ENCODE measurements at regions not wholly inside any gene's neighbourhood (a gene's known extent, or its start where the extent isn't known, plus 50 kb on each side); places are given as distances from the start of the nearest gene placed in this dataset.

DNA sequence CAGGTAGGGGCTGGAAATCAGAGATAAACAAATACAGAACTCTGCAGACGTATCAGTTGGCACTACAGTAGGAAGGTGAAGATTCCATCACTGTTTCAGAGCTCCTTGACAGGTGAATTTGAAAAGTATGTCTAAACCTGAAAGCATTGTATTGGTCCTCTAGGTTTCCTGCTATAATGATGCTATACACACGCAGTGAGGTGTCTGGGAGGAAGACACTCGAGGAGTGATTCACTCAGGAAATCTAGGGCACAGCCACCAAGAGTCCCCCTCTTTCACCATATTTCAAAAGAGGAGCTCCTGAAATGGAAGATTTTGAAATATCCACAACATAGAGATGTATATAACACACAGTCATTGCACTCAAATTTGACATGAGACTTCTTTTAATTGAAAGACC lies 331.0 kb upstream of the DACH1 start:
- intact Hi-C loops (cut with micrococcal nuclease; ENCODE audit: unreplicated experiment), result no loop called here
- no peaks in the 10 kb centered on the region for H3K27me3 ChIP-seq (replicated peaks in 1 of 2; ENCODE audit: control insufficient read depth in 2 of 2, insufficient read depth in 2 of 2, low read length in 1 of 2)
- FAIRE-seq, result no peak

DNA sequence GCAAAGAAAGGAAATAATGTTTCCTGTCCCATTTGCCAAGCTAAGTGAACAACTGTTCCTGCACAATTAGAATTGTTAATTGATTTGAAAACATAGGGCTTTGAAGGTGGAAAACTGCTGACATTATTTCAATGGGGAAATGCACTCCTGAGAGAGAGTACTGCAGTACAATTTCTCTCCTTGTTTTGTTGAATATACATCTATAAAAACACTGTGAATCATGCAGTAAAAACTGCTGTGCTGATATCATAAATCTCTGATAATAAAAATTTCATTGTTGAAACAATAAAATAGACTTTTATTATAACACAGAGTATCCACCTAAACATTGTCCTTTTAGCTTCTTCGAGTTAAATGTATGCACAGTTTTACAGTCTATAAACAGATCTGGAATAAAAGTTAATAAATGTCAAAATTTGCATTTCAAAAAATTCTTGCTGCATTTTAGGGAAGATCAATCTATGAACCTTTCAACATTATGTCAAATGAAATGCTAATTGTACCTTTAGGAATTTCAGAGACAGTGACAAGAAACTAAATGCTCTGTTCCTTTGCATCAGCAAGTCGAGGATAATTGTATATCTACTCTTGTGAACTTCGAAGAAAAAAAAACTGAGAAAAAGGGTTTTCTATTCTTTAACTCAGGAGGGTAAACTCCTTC lies 328.2 kb upstream of the DACH1 start:
- no peak overlapping the region for H2AFZ ChIP-seq (ENCODE audit: control insufficient read depth, low read depth, low read length)
- RAD21 ChIA-PET (ENCODE audit: unreplicated experiment), result no interaction called here
- H3K4me3 ChIP-seq, result no peak overlapping the region
- H3K79me2 ChIP-seq (ENCODE audit: control insufficient read depth, insufficient read depth, low read length), result no peaks in the 10 kb centered on the region
- 0% methylated on average over 3 of the region's 3 CpGs for WGBS (ENCODE audit: insufficient coverage, insufficient replicate concordance, low lambda C conversion rate, missing lambda C conversion rate)
- no peak for TF ChIP-seq EED (IDR thresholded peaks at IDR 0.05; ENCODE audit: low read depth)
- H4K20me1 ChIP-seq (ENCODE audit: control insufficient read depth, insufficient read depth), result no peaks in the 10 kb centered on the region
- CTCF ChIA-PET, result no interaction called here
- no peaks in the 10 kb centered on the region for H3K27me3 ChIP-seq (replicated peaks in 1 of 2; ENCODE audit: control insufficient read depth in 2 of 2, insufficient read depth in 2 of 2, low read length in 1 of 2)
- SMC1A ChIA-PET (ENCODE audit: uncharacterized antibody, unreplicated experiment), result no interaction called here
- no peak overlapping the region for H3K4me2 ChIP-seq (ENCODE audit: control insufficient read depth, insufficient read depth)
- POLR2A ChIA-PET, result no interaction called here
- ATAC-seq (no peak), FAIRE-seq (no peak), DNase-seq (ENCODE audit: low read depth, low spot score) (no peak)
- intact Hi-C loops (cut with micrococcal nuclease; ENCODE audit: unreplicated experiment), result no loop called here
- H3K4me1 ChIP-seq (ENCODE audit: control insufficient read depth, insufficient read depth, low read length), result no peaks in the 10 kb centered on the region
- no peak overlapping the region for H3K9ac ChIP-seq (ENCODE audit: control insufficient read depth, insufficient read depth, low read length)
- H3K9me3 ChIP-seq (replicated peaks; ENCODE audit: control insufficient read depth, insufficient read depth, low read length), result no peaks in the 10 kb centered on the region
- BruUV-seq (replicated peaks), result no TSS peak
- in situ Hi-C loops (cut with MboI), result no loop called here
- no peaks in the 10 kb centered on the region for H3K36me3 ChIP-seq (ENCODE audit: control insufficient read depth in 2 of 2, insufficient read depth in 2 of 2, low read length in 1 of 2)
- no peak overlapping the region for H3K27ac ChIP-seq (ENCODE audit: control insufficient read depth, insufficient read depth)

More for the DNA sequence above, 331.0 kb upstream of the DACH1 start:
- Histone ChIP-seq H3K79me2 (ENCODE audit: control insufficient read depth, insufficient read depth, low read length) (no peaks in the 10 kb centered on the region), H3K9me3 (replicated peaks; ENCODE audit: control insufficient read depth, insufficient read depth, low read length) (no peaks in the 10 kb centered on the region), H3K36me3 (ENCODE audit: control insufficient read depth in 2 of 2, insufficient read depth in 2 of 2, low read length in 1 of 2) (no peaks in the 10 kb centered on the region), H3K27ac (ENCODE audit: control insufficient read depth, insufficient read depth) (no peak overlapping the region), H3K9ac (ENCODE audit: control insufficient read depth, insufficient read depth, low read length) (no peak overlapping the region), H3K4me3 (no peak overlapping the region), H3K4me2 (ENCODE audit: control insufficient read depth, insufficient read depth) (no peak overlapping the region), H4K20me1 (ENCODE audit: control insufficient read depth, insufficient read depth) (no peaks in the 10 kb centered on the region), H3K4me1 (ENCODE audit: control insufficient read depth, insufficient read depth, low read length) (no peaks in the 10 kb centered on the region), H2AFZ (ENCODE audit: control insufficient read depth, low read depth, low read length) (no peak overlapping the region)
- ChIA-PET CTCF (no interaction called here), RAD21 (ENCODE audit: unreplicated experiment) (no interaction called here), SMC1A (ENCODE audit: uncharacterized antibody, unreplicated experiment) (no interaction called here), POLR2A (no interaction called here)
- DNase-seq (ENCODE audit: low read depth, low spot score), result no peak
- BruUV-seq (replicated peaks), result no TSS peak
- 6% methylated on average over 3 of the region's 3 CpGs for WGBS (ENCODE audit: insufficient coverage, insufficient replicate concordance, low lambda C conversion rate, missing lambda C conversion rate)
- ATAC-seq, result no peak
- TF ChIP-seq PAX5 (IDR thresholded peaks at IDR 0.05; ENCODE audit: borderline replicate concordance, low read depth, low read length) (no peak), MXI1 (IDR thresholded peaks at IDR 0.05; ENCODE audit: low read depth, low read length) (no peak), EGR1 (IDR thresholded peaks at IDR 0.05; ENCODE audit: borderline replicate concordance in 1 of 2, low read depth in 2 of 2, low read length in 2 of 2) (no peak), CBX3 (IDR thresholded peaks at IDR 0.05; ENCODE audit: borderline replicate concordance, low read depth) (no peak)
- in situ Hi-C loops (cut with MboI), result no loop called here
